ENCODE measurements at regions not wholly inside any gene's neighbourhood (a gene's known extent, or its start where the extent isn't known, plus 50 kb on each side); places are given as distances from the start of the nearest gene placed in this dataset.

GRCh38 chr20:7637184-7637583, 303.1 kb downstream of the HAO1 start:
- no peak for DNase-seq

- DNase-seq = no peak
Measured at GRCh38 chr20:7650086-7650879, 290.0 kb downstream of the HAO1 start.

GRCh38 chr20:7654231-7654630, 286.0 kb downstream of the HAO1 start:
- DNase-seq = no peak

GRCh38 chr20:7656687-7657467, 283.4 kb downstream of the HAO1 start:
- no peak for DNase-seq

- no peak for DNase-seq
Measured at GRCh38 chr20:7657569-7657968, 282.7 kb downstream of the HAO1 start.

GRCh38 chr20:7660165-7660564, 280.1 kb downstream of the HAO1 start:
- no peak for DNase-seq

- DNase-seq = no peak
Measured at GRCh38 chr20:7665376-7665775, 274.9 kb downstream of the HAO1 start.

- no peak for DNase-seq
Measured at GRCh38 chr20:7667194-7667593, 273.1 kb downstream of the HAO1 start.

- DNase-seq = no peak
Measured at GRCh38 chr20:7672571-7672970, 267.7 kb downstream of the HAO1 start.

GRCh38 chr20:7673841-7674240, 266.4 kb downstream of the HAO1 start:
- no peak for DNase-seq

GRCh38 chr20:7682916-7683315, 257.3 kb downstream of the HAO1 start:
- no peak for DNase-seq

GRCh38 chr20:7687065-7687464, 253.2 kb downstream of the HAO1 start:
- DNase-seq = no peak

GRCh38 chr20:7689151-7689550, 251.1 kb downstream of the HAO1 start:
- DNase-seq = no peak

- no peak for DNase-seq
Measured at GRCh38 chr20:7691647-7692269, 248.5 kb downstream of the HAO1 start.

- no peak for DNase-seq
Measured at GRCh38 chr20:7692478-7692877, 247.8 kb downstream of the HAO1 start.

GRCh38 chr20:7693761-7694160, 246.5 kb downstream of the HAO1 start:
- no peak for DNase-seq

- no peak for DNase-seq
Measured at GRCh38 chr20:7695051-7695495, 245.2 kb downstream of the HAO1 start.

- no peak for DNase-seq
Measured at GRCh38 chr20:7695635-7696034, 244.6 kb downstream of the HAO1 start.

GRCh38 chr20:7696311-7696710, 243.9 kb downstream of the HAO1 start:
- DNase-seq = no peak

GRCh38 chr20:7702141-7702540, 238.1 kb downstream of the HAO1 start:
- no peak for DNase-seq

- no peak for DNase-seq
Measured at GRCh38 chr20:7703551-7703961, 236.7 kb downstream of the HAO1 start.

GRCh38 chr20:7703996-7704395, 236.3 kb downstream of the HAO1 start:
- no peak for DNase-seq

GRCh38 chr20:7708112-7708511, 232.1 kb downstream of the HAO1 start:
- no peak for DNase-seq
